ENCODE measurements at regions not wholly inside any gene's neighbourhood (a gene's known extent, or its start where the extent isn't known, plus 50 kb on each side); places are given as distances from the start of the nearest gene placed in this dataset.

- TF ChIP-seq, protein P1, sequence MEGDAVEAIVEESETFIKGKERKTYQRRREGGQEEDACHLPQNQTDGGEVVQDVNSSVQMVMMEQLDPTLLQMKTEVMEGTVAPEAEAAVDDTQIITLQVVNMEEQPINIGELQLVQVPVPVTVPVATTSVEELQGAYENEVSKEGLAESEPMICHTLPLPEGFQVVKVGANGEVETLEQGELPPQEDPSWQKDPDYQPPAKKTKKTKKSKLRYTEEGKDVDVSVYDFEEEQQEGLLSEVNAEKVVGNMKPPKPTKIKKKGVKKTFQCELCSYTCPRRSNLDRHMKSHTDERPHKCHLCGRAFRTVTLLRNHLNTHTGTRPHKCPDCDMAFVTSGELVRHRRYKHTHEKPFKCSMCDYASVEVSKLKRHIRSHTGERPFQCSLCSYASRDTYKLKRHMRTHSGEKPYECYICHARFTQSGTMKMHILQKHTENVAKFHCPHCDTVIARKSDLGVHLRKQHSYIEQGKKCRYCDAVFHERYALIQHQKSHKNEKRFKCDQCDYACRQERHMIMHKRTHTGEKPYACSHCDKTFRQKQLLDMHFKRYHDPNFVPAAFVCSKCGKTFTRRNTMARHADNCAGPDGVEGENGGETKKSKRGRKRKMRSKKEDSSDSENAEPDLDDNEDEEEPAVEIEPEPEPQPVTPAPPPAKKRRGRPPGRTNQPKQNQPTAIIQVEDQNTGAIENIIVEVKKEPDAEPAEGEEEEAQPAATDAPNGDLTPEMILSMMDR (IDR thresholded peaks at IDR 0.05) = no peak
- no peak for TF ChIP-seq POLR2A (IDR thresholded peaks at IDR 0.05)
Observed at GRCh38 chr3:1495466-1495865, 402.6 kb downstream of the CNTN6 start.

Data from adrenal gland (tissue), 5 donors.